Astrocyte of the cerebellum (primary cell): ENCODE measurements at regions not wholly inside any gene's neighbourhood (a gene's known extent, or its start where the extent isn't known, plus 50 kb on each side); places are given as distances from the start of the nearest gene placed in this dataset.

Source experiments
- DNase-seq: peaks from one replicate; pipeline ENCODE4 v3.0.0-alpha.2; 2011; ENCODE audit warnings: low read depth
- H3K4me3 ChIP-seq: 2 replicates; pipeline ENCODE4 v1.5.1; 2011; ENCODE audit warnings: mild to moderate bottlenecking, low read depth, low read length, moderate library complexity
- CTCF ChIP-seq: IDR thresholded peaks from 2 replicates; pipeline ENCODE4 v1.5.1; 2012; ENCODE audit warnings: low read length, low read depth, moderate library complexity, mild to moderate bottlenecking; ENCODE audit errors: missing control alignments
- in situ Hi-C: cut with HindIII; loops from 2 replicates; pipeline ENCODE4 v1.10.0; 2017; ENCODE audit warnings: low sequenced_read_pairs

DNA sequence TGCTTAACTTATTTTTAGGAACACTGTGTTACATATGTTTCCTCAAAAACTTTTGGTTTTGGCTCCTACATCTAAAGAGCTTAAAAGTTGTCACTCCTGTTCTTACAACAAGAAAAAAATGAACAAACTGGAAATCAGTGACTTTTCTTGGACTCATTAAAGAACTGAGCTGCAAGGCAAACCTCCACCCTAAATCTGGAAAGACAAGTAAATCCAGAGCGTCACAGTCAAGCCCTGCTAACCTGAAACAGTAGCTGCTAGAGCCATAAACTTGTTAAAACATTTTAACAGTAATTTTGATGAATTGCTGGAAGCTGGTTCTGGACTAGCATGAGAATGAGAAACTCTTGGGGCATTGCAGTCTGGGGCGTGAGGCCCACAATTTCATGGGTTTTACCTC lies 350.5 kb upstream of the COL8A1 start:
- no peak for DNase-seq
- H3K4me3 ChIP-seq = no peak overlapping the region
- in situ Hi-C loops = no loop called here
- TF ChIP-seq CTCF = no peak

DNA sequence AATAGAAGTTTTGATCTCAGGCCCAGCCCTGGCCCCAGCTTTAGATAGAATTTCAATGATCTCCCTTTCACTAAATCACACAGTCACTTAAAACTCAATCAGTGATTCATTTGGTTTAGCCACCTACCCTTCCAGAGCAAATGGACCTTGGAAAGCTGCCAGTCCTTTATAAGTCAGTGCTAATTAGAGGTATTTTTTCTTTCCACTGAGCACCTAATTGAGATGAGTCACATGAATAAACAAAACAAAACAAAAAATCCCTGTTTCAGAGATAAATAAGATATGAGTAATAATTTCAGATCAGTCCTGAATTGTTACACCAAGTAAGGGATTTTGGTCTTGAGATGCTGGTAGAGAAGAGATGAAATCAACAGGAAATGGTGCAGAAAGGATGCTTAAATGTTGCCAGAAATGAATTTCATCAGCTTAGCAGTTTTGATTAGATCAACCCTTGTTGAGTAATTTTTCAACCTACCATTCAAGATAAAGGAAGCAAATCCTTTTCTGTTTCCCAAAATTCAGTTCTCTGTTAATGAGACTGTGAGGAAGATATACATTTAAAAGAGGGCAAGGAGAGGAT lies 352.0 kb upstream of the COL8A1 start:
- TF ChIP-seq CTCF = no peak
- in situ Hi-C loops = no loop called here
- no peak overlapping the region for H3K4me3 ChIP-seq
- DNase-seq = no peak

- in situ Hi-C loops = no loop called here
- no peak overlapping the region for H3K4me3 ChIP-seq
- no peak for DNase-seq
- TF ChIP-seq CTCF = no peak
These were observed 368.3 kb upstream of the DCBLD2 start for GRCh38 chr3:99269606-99270351.

DNA sequence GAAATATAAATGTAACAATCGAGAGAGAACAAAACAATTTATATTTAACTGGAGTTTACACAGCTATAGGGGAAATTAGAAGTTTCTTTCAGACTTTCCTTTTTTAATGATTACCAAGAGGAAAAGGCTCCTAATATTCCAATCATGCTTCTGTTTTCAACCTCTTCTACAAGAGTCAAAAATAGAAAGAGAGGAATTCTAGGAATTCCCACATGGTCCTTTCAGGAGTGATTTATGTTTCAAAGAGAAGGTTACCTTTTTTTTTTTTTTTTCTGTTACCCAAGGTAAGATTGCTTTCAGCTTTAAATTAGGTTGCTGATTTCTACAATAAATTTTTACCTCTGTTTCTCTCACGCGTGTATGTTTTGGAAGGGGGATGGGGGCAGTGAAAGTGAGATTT lies 355.3 kb upstream of the DCBLD2 start:
- DNase-seq = no peak
- in situ Hi-C loops = no loop called here
- no peak overlapping the region for H3K4me3 ChIP-seq
- TF ChIP-seq CTCF = no peak

DNA sequence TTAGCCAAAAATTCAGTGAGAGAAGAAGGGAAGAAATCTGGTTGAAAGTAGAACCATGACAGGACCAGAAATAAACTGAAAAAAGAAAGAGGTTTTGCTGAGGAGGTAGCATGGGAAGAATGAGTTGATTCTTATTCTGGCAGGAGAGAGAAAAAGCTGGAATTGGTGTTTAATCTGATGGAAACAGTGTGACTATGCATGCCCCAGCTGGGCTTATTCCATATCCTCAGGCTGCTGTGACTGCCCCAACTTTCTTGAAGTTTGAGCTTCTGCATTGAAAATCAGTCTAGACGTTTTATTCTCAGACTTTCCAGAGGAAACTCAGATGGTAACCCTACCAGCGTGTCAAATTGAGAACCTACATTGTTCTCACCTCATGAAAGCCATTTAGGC lies 352.5 kb upstream of the DCBLD2 start:
- no peak for TF ChIP-seq CTCF
- no peak overlapping the region for H3K4me3 ChIP-seq
- in situ Hi-C loops = no loop called here
- no peak for DNase-seq

DNA sequence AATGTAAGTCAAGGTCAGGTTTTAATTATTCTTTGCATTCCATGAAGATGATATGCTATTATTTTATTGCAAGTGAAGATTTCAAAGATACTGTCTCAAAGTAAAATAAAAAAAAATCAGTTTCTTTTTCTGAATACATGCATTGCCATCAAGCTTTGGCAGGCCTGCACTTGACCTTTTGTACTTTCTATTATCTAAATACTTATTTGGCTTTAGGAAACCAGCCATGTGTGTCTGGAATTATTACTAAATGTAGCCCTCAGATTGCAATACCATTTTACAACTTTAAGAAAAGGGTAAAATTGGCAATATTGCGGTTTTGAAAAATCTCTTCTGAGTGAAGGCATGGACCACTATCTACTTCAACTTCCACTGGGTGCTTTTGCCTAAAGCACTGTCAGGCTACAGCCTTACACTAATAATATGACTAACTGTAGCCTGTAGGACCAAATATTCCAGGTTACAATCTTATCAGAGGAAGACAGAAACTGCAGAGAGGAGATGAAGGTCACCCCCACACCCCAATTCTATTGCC lies 349.4 kb upstream of the DCBLD2 start:
- DNase-seq = no peak
- H3K4me3 ChIP-seq = no peak overlapping the region
- in situ Hi-C loops = no loop called here
- no peak for TF ChIP-seq CTCF
